Pancreas (tissue), 10 donors: ENCODE measurements at regions not wholly inside any gene's neighbourhood (a gene's known extent, or its start where the extent isn't known, plus 50 kb on each side); places are given as distances from the start of the nearest gene placed in this dataset.

Experiments used
- ATAC-seq, 4 donors: fragments of 200-7000 bp; cut with Tn5 transposase; one replicate each; pipeline versions ENCODE4 v1.8.0 to v1.9.1; 2020; ENCODE audit warnings: mild to moderate bottlenecking in 4 of 4, moderate library complexity in 4 of 4
- DNase-seq, 6 donors: peaks; one replicate each; pipeline ENCODE4 v3.0.0-alpha.2; 2020
- FAIRE-seq: peaks from 2 replicates; lab custom pipeline; 2012; peaks lifted over from hg19 to GRCh38; lab: Jason Lieb, UNC
- H3K27ac ChIP-seq, 4 donors: fragments of 200-600 bp; sonication (generic); 1 replicate in 3 of 4; 2 replicates in 1 of 4; pipeline versions ENCODE4 v1.5.0 to v1.8.0; 2020
- H3K27me3 ChIP-seq, 4 donors: fragments of 200-600 bp; one replicate each; pipeline ENCODE4 v1.8.0; 2021
- H3K36me3 ChIP-seq, 3 donors: fragments of 200-600 bp; sonication (generic) in 1 of 3; one replicate each; pipeline versions ENCODE4 v1.5.0 to v1.8.0; 2020 to 2021
- H3K4me1 ChIP-seq, 3 donors: fragments of 200-600 bp; one replicate each; pipeline ENCODE4 v1.8.0; 2021
- H3K4me3 ChIP-seq, 4 donors: fragments of 200-600 bp; sonication (generic) in 2 of 4; one replicate each; pipeline versions ENCODE4 v1.5.0 to v1.8.0; 2020 to 2021
- H3K9me3 ChIP-seq, 4 donors: fragments of 200-600 bp; one replicate each; pipeline ENCODE4 v1.8.0; 2021
- WGBS, 2 donors: extraction: QIAGEN DNeasy Blood & Tissue Kit; methylation state at CpG; one replicate each; pipeline ENCODE4 v1.1.7; 2013; 5-methylcytosine and 5-hydroxymethylcytosine counted together
- intact Hi-C, 3 donors: fragments of 100-400 bp; cut with DNase I; formaldehyde crosslinking; loops; one replicate each; pipeline versions ENCODE4 v1.11.1 to v1.14.2; 2022
- TF ChIP-seq, protein P1 (sequence below), 4 donors: fragments of 200-600 bp; sonication (generic) in 3 of 4; IDR thresholded peaks; one replicate each; pipeline versions ENCODE4 v1.5.0 to v1.8.0; 2021; ENCODE audit warnings: antibody characterized with exemption in 4 of 4
- donor health status: healthy with polysubstance abuse.
- donor health status: DM: no; HTN: no; CAD: no; lungs with moderate emphysema.
- donor health status: DM: no; HTN: no; CAD: no.
- donor health status: control.
- donor health status: control.
- donor health status: Bipolar disorder and iron deficiency.
- donor health status: DM: yes; HTN: yes; CAD: no.
- donor health status: DM: no; HTN: no; CAD: no.
- donor health status: DM: no; HTN: no; CAD: no.
- donor health status: DM: yes; HTN: yes; CAD: no.

- no peaks in the 10 kb centered on the region for H3K27me3 ChIP-seq
- H3K4me3 ChIP-seq: no peak overlapping the region
- no peak for FAIRE-seq
- H3K4me1 ChIP-seq: no peaks in the 10 kb centered on the region
- H3K36me3 ChIP-seq: no peaks in the 10 kb centered on the region
- no peak for ATAC-seq
- intact Hi-C loops: no loop called here
- no peaks in the 10 kb centered on the region for H3K9me3 ChIP-seq
- H3K27ac ChIP-seq: no peak overlapping the region
- 82 to 88% methylated on average over 3 of the region's 3 CpGs for WGBS, 2 donors
- TF ChIP-seq, protein P1, sequence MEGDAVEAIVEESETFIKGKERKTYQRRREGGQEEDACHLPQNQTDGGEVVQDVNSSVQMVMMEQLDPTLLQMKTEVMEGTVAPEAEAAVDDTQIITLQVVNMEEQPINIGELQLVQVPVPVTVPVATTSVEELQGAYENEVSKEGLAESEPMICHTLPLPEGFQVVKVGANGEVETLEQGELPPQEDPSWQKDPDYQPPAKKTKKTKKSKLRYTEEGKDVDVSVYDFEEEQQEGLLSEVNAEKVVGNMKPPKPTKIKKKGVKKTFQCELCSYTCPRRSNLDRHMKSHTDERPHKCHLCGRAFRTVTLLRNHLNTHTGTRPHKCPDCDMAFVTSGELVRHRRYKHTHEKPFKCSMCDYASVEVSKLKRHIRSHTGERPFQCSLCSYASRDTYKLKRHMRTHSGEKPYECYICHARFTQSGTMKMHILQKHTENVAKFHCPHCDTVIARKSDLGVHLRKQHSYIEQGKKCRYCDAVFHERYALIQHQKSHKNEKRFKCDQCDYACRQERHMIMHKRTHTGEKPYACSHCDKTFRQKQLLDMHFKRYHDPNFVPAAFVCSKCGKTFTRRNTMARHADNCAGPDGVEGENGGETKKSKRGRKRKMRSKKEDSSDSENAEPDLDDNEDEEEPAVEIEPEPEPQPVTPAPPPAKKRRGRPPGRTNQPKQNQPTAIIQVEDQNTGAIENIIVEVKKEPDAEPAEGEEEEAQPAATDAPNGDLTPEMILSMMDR (IDR thresholded peaks at IDR 0.05): no peak
- no peak for DNase-seq
These were observed 195.8 kb upstream of the MKLN1 start for GRCh38 chr7:131131746-131132431.

- no peak for FAIRE-seq
- Histone ChIP-seq H3K27me3 (no peaks in the 10 kb centered on the region), H3K36me3 (no peaks in the 10 kb centered on the region), H3K27ac (no peak overlapping the region), H3K4me1 (no peaks in the 10 kb centered on the region), H3K4me3 (no peak overlapping the region), H3K9me3 (no peaks in the 10 kb centered on the region)
- no peak for DNase-seq
- ATAC-seq: no peak
- intact Hi-C loops: no loop called here
- TF ChIP-seq, protein P1 (IDR thresholded peaks at IDR 0.05): no peak
These were observed 188.2 kb upstream of the MKLN1 start for GRCh38 chr7:131139462-131139861.

DNA sequence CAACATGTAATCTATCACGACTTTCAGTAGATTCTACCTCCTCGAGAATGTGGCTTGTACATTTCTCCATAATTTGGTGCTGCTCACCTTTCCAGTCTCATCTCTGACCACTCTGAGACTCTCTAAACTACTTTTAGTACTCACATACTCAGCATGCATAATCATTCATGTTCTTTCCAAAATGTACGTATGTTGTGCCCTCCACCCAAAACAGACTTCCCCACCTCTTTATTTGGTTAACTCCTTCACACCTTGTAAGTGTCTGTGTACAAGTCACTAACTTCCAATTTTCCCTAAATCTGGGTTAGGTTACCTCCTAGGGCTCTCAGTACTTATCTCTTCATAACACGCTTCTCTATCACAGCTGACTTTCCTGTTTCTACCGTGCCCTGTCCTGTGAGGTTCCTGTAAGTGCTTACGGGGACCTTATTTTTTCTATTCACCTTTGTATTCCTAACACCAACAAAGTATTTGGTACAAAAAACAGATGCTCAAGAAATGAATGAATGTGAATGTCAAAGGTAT lies 186.2 kb upstream of the MKLN1 start:
- FAIRE-seq: no peak
- no peak overlapping the region for H3K4me3 ChIP-seq
- 87% methylated on average over 6 of the region's 6 CpGs for WGBS, 2 donors
- DNase-seq: no peak
- ATAC-seq: no peak
- no peaks in the 10 kb centered on the region for H3K4me1 ChIP-seq
- H3K36me3 ChIP-seq: no peaks in the 10 kb centered on the region
- TF ChIP-seq, protein P1 (IDR thresholded peaks at IDR 0.05): no peak
- H3K27ac ChIP-seq: no peak overlapping the region
- intact Hi-C loops: no loop called here
- no peaks in the 10 kb centered on the region for H3K27me3 ChIP-seq
- no peaks in the 10 kb centered on the region for H3K9me3 ChIP-seq

GRCh38 chr7:131143869-131144268 lies 183.8 kb upstream of the MKLN1 start:
- no peaks in the 10 kb centered on the region for H3K4me1 ChIP-seq
- H3K4me3 ChIP-seq: no peak overlapping the region
- intact Hi-C loops: no loop called here
- H3K27ac ChIP-seq: no peak overlapping the region
- no peak for ATAC-seq
- 90 to 97% methylated on average over 4 of the region's 4 CpGs for WGBS, 2 donors
- no peaks in the 10 kb centered on the region for H3K9me3 ChIP-seq
- no peak for DNase-seq
- no peaks in the 10 kb centered on the region for H3K36me3 ChIP-seq
- FAIRE-seq: no peak
- H3K27me3 ChIP-seq: no peaks in the 10 kb centered on the region
- TF ChIP-seq, protein P1 (IDR thresholded peaks at IDR 0.05): no peak

GRCh38 chr7:131145026-131145425 lies 182.7 kb upstream of the MKLN1 start:
- no peak overlapping the region for H3K4me3 ChIP-seq
- H3K9me3 ChIP-seq: no peaks in the 10 kb centered on the region
- TF ChIP-seq, protein P1 (IDR thresholded peaks at IDR 0.05): no peak
- H3K27me3 ChIP-seq: no peaks in the 10 kb centered on the region
- WGBS, 2 donors: 84 to 88% methylated on average over 8 of the region's 8 CpGs
- no peak for ATAC-seq
- no peak for DNase-seq
- no peak for FAIRE-seq
- intact Hi-C loops: no loop called here
- no peaks in the 10 kb centered on the region for H3K36me3 ChIP-seq
- H3K27ac ChIP-seq: no peak overlapping the region
- no peaks in the 10 kb centered on the region for H3K4me1 ChIP-seq
